BJ (cell line): ENCODE measurements at regions not wholly inside any gene's neighbourhood (a gene's known extent, or its start where the extent isn't known, plus 50 kb on each side); places are given as distances from the start of the nearest gene placed in this dataset.

Experiments
- CTCF ChIA-PET: fragments of 350-600 bp; formaldehyde crosslinking; extraction: SDS; loops from one replicate; lab custom pipeline; 2021; ENCODE audit warnings: antibody characterized with exemption, inconsistent platforms; lab: Yijun Ruan, JAX
- POLR2A ChIA-PET: fragments of 300-600 bp; sonication (Branson Sonifier 250); formaldehyde crosslinking; extraction: SDS; loops from one replicate; lab custom pipeline; 2021; ENCODE audit warnings: antibody characterized with exemption; lab: Charles Lee
- DNase-seq: peaks from one replicate; pipeline ENCODE4 v3.0.0-alpha.2; 2011; ENCODE audit warnings: low read depth
- H3K27me3 ChIP-seq: 2 replicates; pipeline ENCODE4 v1.6.0; 2011; ENCODE audit warnings: low read length; ENCODE audit not compliant: control insufficient read depth, insufficient read depth
- H3K36me3 ChIP-seq: 2 replicates; pipeline ENCODE4 v1.5.1; 2011; ENCODE audit warnings: low read length; ENCODE audit not compliant: control insufficient read depth, insufficient read depth
- H3K4me3 ChIP-seq: 2 replicates; pipeline ENCODE4 v1.5.1; 2011; ENCODE audit warnings: low read depth, mild to moderate bottlenecking, control low read depth, low read length
- TF ChIP-seq, protein P1 (sequence below): IDR thresholded peaks from 2 replicates; pipeline ENCODE4 v1.5.1; 2011; ENCODE audit warnings: low read depth, mild to moderate bottlenecking, control low read depth, inconsistent platforms, low read length, moderate library complexity; ENCODE audit not compliant: insufficient read depth

- ChIA-PET POLR2A (no interaction called here), CTCF (no interaction called here)
- H3K36me3 ChIP-seq: no peaks in the 10 kb centered on the region
- TF ChIP-seq, protein P1, sequence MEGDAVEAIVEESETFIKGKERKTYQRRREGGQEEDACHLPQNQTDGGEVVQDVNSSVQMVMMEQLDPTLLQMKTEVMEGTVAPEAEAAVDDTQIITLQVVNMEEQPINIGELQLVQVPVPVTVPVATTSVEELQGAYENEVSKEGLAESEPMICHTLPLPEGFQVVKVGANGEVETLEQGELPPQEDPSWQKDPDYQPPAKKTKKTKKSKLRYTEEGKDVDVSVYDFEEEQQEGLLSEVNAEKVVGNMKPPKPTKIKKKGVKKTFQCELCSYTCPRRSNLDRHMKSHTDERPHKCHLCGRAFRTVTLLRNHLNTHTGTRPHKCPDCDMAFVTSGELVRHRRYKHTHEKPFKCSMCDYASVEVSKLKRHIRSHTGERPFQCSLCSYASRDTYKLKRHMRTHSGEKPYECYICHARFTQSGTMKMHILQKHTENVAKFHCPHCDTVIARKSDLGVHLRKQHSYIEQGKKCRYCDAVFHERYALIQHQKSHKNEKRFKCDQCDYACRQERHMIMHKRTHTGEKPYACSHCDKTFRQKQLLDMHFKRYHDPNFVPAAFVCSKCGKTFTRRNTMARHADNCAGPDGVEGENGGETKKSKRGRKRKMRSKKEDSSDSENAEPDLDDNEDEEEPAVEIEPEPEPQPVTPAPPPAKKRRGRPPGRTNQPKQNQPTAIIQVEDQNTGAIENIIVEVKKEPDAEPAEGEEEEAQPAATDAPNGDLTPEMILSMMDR: no peak
- DNase-seq: no peak
- no peaks in the 10 kb centered on the region for H3K27me3 ChIP-seq
- no peak overlapping the region for H3K4me3 ChIP-seq
These were observed 141.8 kb upstream of the PRDX4 start for GRCh38 chrX:23525531-23525930.

- Histone ChIP-seq H3K36me3 (no peaks in the 10 kb centered on the region), H3K4me3 (no peak overlapping the region), H3K27me3 (no peaks in the 10 kb centered on the region)
- ChIA-PET POLR2A (no interaction called here), CTCF (no interaction called here)
- no peak for DNase-seq
- TF ChIP-seq, protein P1: no peak
These were observed 126.8 kb upstream of the PRDX4 start for GRCh38 chrX:23540532-23540931.

DNA sequence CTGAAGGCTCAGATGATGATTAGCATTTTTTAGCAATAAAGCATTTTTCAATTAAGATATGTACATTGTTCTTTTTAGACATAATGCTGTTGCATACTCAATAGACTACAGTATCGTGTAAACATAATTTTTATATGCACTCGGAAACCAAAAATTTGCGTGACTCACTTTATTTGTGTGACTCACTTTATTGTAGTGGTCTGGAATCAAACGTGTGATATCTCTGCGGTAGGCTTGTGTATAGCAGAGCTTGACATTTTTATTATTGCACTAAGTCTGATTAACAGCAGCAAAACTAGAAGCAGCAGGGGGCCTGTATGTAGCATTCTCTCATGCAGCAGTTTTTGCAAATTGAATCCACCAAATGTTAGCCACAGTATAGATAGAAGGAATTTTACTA lies 119.1 kb upstream of the PRDX4 start:
- Histone ChIP-seq H3K4me3 (no peak overlapping the region), H3K36me3 (no peaks in the 10 kb centered on the region), H3K27me3 (no peaks in the 10 kb centered on the region)
- CTCF ChIA-PET: no interaction called here
- TF ChIP-seq, protein P1: no peak
- POLR2A ChIA-PET: no interaction called here
- no peak for DNase-seq

DNA sequence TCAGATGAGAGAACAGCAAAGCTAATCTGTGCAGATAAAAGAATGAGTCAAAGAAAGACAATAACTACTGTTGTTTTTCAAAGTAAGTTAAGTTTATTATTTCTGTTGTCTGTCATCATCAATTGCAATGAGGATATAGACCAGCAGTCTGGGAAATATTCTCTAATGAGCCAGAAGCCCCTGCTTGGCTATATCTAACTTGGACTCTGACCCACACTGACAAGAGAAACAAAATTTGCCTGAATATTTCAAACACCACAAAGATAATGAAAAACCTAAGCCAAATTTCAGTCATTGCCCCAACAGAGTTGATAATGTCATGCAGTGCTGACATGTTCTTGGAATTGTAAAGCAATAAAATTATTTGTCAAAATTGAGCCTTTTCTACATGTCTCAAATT lies 115.0 kb upstream of the PRDX4 start:
- TF ChIP-seq, protein P1: no peak
- Histone ChIP-seq H3K4me3 (no peak overlapping the region), H3K36me3 (no peaks in the 10 kb centered on the region), H3K27me3 (no peaks in the 10 kb centered on the region)
- ChIA-PET POLR2A (no interaction called here), CTCF (interaction anchor here (1.9 kb wide), 1 partner anchor 1567 kb away, joined by 5 read pairs; no protein-coding TSS in a partner anchor)
- no peak for DNase-seq

GRCh38 chrX:23554304-23554703 lies 113.0 kb upstream of the PRDX4 start:
- no peaks in the 10 kb centered on the region for H3K36me3 ChIP-seq
- no peaks in the 10 kb centered on the region for H3K27me3 ChIP-seq
- POLR2A ChIA-PET: no interaction called here
- no peak for DNase-seq
- TF ChIP-seq, protein P1: peak; percentile 40
- CTCF ChIA-PET: no interaction called here
- no peak overlapping the region for H3K4me3 ChIP-seq
